Activated CD4-positive, alpha-beta memory T cell treated with anti-CD3 and anti-CD28 coated beads, Interleukin-2, amount 10 ng/mL, durations not matched to agents 7 days and 5 days (primary cell): ENCODE measurements at regions not wholly inside any gene's neighbourhood (a gene's known extent, or its start where the extent isn't known, plus 50 kb on each side); places are given as distances from the start of the nearest gene placed in this dataset.

ENCODE experiments used
- CTCF ChIA-PET: fragments of 350-600 bp; sonication (Branson Sonifier 250); formaldehyde crosslinking; loops from one replicate; lab custom pipeline; 2021; ENCODE audit warnings: antibody characterized with exemption, inconsistent platforms; lab: Charles Lee
- POLR2A ChIA-PET: fragments of 350-600 bp; sonication (Branson Sonifier 250); formaldehyde crosslinking; loops from one replicate; lab custom pipeline; 2021; ENCODE audit warnings: antibody characterized with exemption; lab: Charles Lee
- DNase-seq: peaks from one replicate; pipeline ENCODE4 v3.0.0-alpha.2; 2020
- H3K27ac Mint-ChIP-seq: one replicate; pipeline ENCODE4 v1.8.0; 2021; ENCODE audit warnings: mild to moderate bottlenecking, mixed read lengths
- H3K27me3 Mint-ChIP-seq: one replicate; pipeline ENCODE4 v1.8.0; 2021; ENCODE audit warnings: mixed read lengths
- H3K36me3 Mint-ChIP-seq: one replicate; pipeline ENCODE4 v1.8.0; 2021; ENCODE audit warnings: low read depth, mixed read lengths
- H3K4me1 Mint-ChIP-seq: one replicate; pipeline ENCODE4 v1.8.0; 2021; ENCODE audit warnings: mixed read lengths
- H3K4me3 Mint-ChIP-seq: one replicate; pipeline ENCODE4 v1.8.0; 2021; ENCODE audit warnings: mild to moderate bottlenecking, mixed read lengths
- H3K9me3 Mint-ChIP-seq: one replicate; pipeline ENCODE4 v1.8.0; 2021; ENCODE audit warnings: mixed read lengths

DNA sequence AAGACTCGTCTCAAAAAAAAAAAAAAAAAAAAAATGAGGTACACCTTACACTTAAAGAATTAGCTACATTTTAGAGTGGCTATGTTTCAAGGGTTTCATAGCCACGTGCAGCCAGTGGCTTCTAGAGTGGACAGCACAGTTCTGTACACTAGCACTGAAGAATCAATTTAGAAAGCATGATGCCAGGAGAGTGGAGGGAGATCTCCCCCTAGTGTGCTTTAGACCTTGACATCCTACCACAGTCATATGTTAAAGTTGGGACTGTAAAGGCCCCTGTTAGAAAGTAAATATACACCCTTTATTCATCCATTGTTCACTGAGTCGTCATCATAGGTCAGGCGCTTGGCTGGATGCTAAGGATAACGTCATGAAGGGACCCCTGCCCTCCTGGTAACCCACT, 179.4 kb downstream of the QDPR start:
- no peak overlapping the region for H3K4me3 Mint-ChIP-seq
- H3K4me1 Mint-ChIP-seq, result peaks cover 23% of the 10 kb centered on the region
- no peaks in the 10 kb centered on the region for H3K36me3 Mint-ChIP-seq
- no peak for DNase-seq
- H3K27ac Mint-ChIP-seq, result no peak overlapping the region
- CTCF ChIA-PET, result interaction anchor here (0.8 kb wide), 1 partner anchor 140 kb away, joined by 3 read pairs; no protein-coding TSS in a partner anchor
- POLR2A ChIA-PET, result no interaction called here
- no peaks in the 10 kb centered on the region for H3K9me3 Mint-ChIP-seq
- H3K27me3 Mint-ChIP-seq, result peaks cover 14% of the 10 kb centered on the region

DNA sequence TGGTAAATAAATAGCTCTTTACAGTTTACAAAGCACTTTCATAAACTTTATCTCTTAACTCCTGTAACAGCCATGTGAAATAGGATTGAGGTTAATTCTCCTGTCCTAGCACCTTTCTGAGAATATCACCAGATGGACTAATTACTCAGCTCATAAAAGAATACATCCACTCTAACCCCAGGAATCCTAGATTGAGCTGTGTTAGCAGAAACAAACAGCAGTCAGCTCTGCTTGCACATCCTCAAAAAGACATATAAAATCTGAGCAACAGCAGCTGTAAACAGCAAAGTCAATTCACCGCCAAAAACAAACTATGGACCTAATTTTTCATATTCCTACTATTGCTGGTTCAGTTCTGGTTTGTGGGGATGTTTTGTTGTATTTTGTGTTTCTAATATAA, 182.8 kb downstream of the QDPR start:
- H3K9me3 Mint-ChIP-seq, result no peaks in the 10 kb centered on the region
- peaks cover 8% of the 10 kb centered on the region for H3K4me1 Mint-ChIP-seq
- H3K36me3 Mint-ChIP-seq, result no peaks in the 10 kb centered on the region
- H3K27ac Mint-ChIP-seq, result no peak overlapping the region
- peaks cover 9% of the 10 kb centered on the region for H3K27me3 Mint-ChIP-seq
- DNase-seq, result no peak
- POLR2A ChIA-PET, result interaction anchor here (1.0 kb wide), 1 partner anchor 9 kb away, joined by 4 read pairs; no protein-coding TSS in a partner anchor
- H3K4me3 Mint-ChIP-seq, result no peak overlapping the region
- CTCF ChIA-PET, result interaction anchor here (1.6 kb wide), 1 partner anchor 120 kb away, joined by 4 read pairs; no protein-coding TSS in a partner anchor

DNA sequence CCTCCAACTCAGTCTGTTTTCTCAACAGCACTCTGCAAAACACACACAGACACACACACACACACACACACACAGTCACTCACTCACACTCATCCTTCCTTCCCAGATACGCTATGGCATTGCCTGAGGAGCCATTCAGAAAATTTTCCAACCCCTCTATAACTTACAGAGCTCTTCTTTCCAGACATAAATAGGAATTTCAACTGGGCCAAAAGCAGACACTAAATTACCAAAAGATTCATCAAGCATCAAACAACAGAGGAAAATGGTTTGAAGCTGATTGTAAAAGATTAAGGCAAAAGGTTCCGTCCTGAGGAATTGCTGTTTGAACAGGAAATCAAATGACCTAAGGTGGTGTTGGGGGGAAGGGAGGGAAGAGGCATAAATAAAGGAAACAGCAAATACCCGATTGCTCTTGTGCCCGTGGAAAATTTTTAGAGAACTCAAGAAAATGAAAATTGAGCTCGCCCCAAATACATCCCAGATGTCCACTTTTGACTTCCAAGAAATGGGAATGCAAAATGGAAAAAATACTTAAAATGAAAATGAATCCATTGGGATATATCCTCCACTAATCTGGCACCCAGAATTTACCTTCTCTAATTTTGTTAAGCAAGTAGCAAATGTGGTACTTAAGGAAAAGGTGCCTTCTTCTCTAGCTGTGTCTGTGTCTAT, 183.6 kb downstream of the QDPR start:
- ChIA-PET CTCF (interaction anchor here (1.6 kb wide), 1 partner anchor 120 kb away, joined by 4 read pairs; no protein-coding TSS in a partner anchor), POLR2A (interaction anchor here (1.0 kb wide), 1 partner anchor 8 kb away, joined by 4 read pairs; no protein-coding TSS in a partner anchor)
- peaks cover 8% of the 10 kb centered on the region for H3K27me3 Mint-ChIP-seq
- no peak for DNase-seq
- no peak overlapping the region for H3K27ac Mint-ChIP-seq
- H3K36me3 Mint-ChIP-seq, result no peaks in the 10 kb centered on the region
- peaks cover 8% of the 10 kb centered on the region for H3K4me1 Mint-ChIP-seq
- no peaks in the 10 kb centered on the region for H3K9me3 Mint-ChIP-seq
- H3K4me3 Mint-ChIP-seq, result no peak overlapping the region

DNA sequence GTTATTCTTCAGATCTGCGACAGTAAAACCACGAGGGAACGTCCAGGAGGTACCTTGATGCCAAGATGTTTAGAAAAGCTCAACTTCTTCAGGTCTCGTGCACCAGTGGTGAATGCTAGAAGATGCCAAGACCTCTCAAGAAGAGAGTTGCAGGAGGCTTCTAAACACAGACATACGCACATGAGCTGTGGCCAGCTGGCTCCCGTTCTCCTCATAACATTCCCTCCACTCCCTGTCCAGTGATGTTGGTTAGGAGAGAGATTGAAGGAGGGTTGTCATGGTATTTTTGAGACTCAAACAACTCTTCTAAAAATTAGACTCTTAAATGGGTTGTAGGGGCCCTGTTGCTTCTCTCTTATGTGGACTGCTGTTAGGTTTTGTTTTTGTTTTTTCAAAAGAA, 184.3 kb downstream of the QDPR start:
- peaks cover 5% of the 10 kb centered on the region for H3K27me3 Mint-ChIP-seq
- no peak for DNase-seq
- H3K27ac Mint-ChIP-seq, result no peak overlapping the region
- ChIA-PET POLR2A (no interaction called here), CTCF (no interaction called here)
- peaks cover 8% of the 10 kb centered on the region for H3K4me1 Mint-ChIP-seq
- no peaks in the 10 kb centered on the region for H3K9me3 Mint-ChIP-seq
- H3K4me3 Mint-ChIP-seq, result no peak overlapping the region
- no peaks in the 10 kb centered on the region for H3K36me3 Mint-ChIP-seq

DNA sequence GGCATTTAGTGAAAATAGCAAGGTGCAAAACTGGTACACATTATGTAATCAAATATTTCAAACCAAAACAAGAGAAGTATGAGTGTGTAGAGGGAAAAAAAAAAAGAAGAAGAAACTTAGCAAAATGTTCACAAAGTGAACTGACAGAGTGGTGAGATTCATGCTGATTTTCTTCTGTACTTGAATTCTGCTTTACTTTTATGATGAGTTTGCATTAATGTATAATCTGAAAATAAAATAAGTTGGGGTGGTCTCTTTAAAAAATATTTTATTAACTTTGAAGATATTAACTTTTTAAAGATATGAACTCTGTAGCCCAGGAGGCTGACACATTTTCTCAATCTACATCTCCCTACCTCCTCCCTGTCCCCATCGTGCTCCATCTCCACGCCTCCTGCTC, 185.1 kb downstream of the QDPR start:
- no peak for DNase-seq
- ChIA-PET POLR2A (no interaction called here), CTCF (no interaction called here)
- no peaks in the 10 kb centered on the region for H3K9me3 Mint-ChIP-seq
- no peak overlapping the region for H3K4me3 Mint-ChIP-seq
- H3K4me1 Mint-ChIP-seq, result peaks cover 8% of the 10 kb centered on the region
- H3K36me3 Mint-ChIP-seq, result no peaks in the 10 kb centered on the region
- H3K27ac Mint-ChIP-seq, result no peak overlapping the region
- H3K27me3 Mint-ChIP-seq, result peaks cover 5% of the 10 kb centered on the region

DNA sequence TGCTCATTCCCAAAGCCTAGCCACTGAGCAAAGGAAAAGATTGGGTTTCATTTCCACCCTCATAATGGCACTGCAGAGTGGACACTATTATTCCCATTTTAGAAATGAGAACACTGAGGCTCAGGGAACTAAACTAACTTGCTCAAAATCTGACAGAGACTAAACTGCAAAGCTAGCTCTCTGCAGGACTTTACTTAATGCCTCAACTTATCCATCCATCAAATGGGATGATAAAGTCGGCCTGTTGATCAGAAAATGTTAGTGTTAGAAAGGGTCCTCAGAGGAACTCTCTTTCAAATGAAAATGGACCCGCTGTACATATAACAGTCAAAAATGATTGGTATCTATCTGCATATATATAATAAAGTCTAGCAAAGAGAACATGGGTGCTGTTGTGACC, 186.8 kb downstream of the QDPR start:
- H3K4me3 Mint-ChIP-seq, result no peak overlapping the region
- CTCF ChIA-PET, result interaction anchor here (0.6 kb wide), 4 partner anchors 9 to 482 kb away, joined by 4 to 6 read pairs (median 4); no protein-coding TSS in a partner anchor
- H3K27me3 Mint-ChIP-seq, result peaks cover 3% of the 10 kb centered on the region
- no peak for DNase-seq
- peaks cover 8% of the 10 kb centered on the region for H3K4me1 Mint-ChIP-seq
- no peak overlapping the region for H3K27ac Mint-ChIP-seq
- H3K36me3 Mint-ChIP-seq, result no peaks in the 10 kb centered on the region
- H3K9me3 Mint-ChIP-seq, result no peaks in the 10 kb centered on the region
- POLR2A ChIA-PET, result no interaction called here

DNA sequence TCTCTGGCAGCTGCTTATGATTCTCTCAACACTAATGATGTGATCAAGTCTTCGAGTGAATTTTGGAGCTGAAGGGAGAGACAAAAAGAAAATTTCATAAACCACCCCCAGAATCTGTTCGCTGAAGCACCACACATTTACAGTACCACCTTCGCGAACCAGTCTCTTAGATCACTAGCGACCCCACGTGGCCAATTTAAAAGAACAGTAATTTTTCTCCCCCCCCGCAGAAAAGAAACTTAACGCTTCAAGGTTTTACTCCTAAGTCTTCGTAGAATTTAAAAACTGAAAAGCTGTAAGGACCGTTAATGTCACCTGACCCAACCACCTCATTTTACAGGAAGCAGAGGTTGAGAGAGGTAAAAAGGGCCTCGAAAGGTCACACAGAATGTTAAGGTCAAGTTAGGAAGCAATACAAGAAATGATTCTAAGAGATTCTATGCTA, 187.5 kb downstream of the QDPR start:
- ChIA-PET CTCF (interaction anchor here (0.6 to 1.5 kb wide), 10 partner anchors 9 to 483 kb away, joined by 3 to 6 read pairs (median 4); no protein-coding TSS in a partner anchor), POLR2A (no interaction called here)
- Mint-ChIP-seq H3K4me3 (no peak overlapping the region), H3K4me1 (peaks cover 8% of the 10 kb centered on the region), H3K36me3 (no peaks in the 10 kb centered on the region), H3K27me3 (peaks cover 3% of the 10 kb centered on the region), H3K9me3 (no peaks in the 10 kb centered on the region), H3K27ac (no peak overlapping the region)
- DNase-seq, result peak; percentile 37

DNA sequence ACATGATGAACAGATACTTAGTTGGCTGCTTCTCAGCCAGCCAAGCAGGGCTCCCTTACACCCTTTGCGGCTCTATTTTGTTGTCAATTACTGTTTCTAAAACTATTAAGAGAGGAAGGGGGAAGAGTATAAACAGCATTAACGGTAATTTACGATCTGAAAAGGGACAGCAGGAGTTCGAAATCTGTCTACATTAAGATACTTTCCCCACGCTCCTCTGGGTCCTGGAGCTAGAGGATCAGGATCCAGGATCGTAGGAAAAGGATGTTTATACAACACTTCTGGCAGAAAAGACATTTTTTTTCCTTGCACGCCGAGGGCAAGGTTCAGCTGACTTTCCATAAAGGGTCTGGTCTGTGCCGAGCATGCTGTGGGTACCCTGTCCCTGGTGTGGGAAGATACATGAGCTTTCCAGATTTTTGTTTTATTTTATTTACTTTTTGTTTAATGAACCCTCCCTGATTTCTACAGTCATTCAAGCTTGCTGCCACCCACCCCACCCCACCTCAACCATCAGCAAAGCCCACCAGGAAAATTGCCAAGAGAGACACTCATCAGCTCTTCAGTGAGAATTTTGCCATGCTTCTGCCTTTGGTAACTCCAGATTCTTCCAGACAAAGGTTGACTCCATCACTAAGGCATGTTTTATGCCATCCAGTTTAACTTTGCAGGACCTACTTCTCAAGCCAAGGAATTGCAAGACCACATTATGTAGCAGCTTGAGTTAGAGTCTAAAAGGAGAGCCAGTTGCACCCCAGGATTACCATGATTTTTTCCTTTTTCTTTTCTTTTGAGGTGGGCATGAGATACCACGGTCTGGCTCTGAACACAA, 188.1 kb downstream of the QDPR start:
- Mint-ChIP-seq H3K4me1 (peaks cover 8% of the 10 kb centered on the region), H3K36me3 (no peaks in the 10 kb centered on the region), H3K27me3 (peaks cover 3% of the 10 kb centered on the region), H3K9me3 (no peaks in the 10 kb centered on the region), H3K4me3 (no peak overlapping the region), H3K27ac (no peak overlapping the region)
- ChIA-PET POLR2A (no interaction called here), CTCF (interaction anchor here (0.8 to 1.5 kb wide), 7 partner anchors 10 to 131 kb away, joined by 3 to 5 read pairs (median 3); no protein-coding TSS in a partner anchor)
- DNase-seq, result no peak

DNA sequence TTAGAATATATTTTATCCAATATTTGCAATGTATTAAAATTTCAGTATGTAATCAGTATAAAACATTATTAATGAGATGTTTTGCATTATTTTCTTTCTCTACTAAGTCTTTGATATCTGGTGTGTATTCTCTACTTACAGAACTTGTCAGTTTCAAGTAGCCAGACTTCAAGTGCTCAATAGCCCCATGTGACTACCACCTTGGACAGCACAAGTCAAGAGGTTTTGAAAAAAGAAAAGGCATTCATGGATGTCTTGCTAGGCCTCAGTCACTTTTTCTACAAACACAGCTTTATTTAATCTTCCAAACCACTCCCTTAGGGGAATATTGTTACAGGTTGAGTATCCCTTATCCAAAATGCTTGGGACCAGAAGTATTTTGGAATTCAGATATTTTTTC, 189.4 kb downstream of the QDPR start:
- Mint-ChIP-seq H3K4me1 (peaks cover 8% of the 10 kb centered on the region), H3K9me3 (no peaks in the 10 kb centered on the region), H3K36me3 (no peaks in the 10 kb centered on the region), H3K4me3 (no peak overlapping the region), H3K27ac (no peak overlapping the region), H3K27me3 (peaks cover 3% of the 10 kb centered on the region)
- no peak for DNase-seq
- CTCF ChIA-PET, result interaction anchor here (1.3 kb wide), 1 partner anchor 125 kb away, joined by 4 read pairs; no protein-coding TSS in a partner anchor
- POLR2A ChIA-PET, result interaction anchor here (1.1 kb wide), 1 partner anchor 8 kb away, joined by 3 read pairs; no protein-coding TSS in a partner anchor

DNA sequence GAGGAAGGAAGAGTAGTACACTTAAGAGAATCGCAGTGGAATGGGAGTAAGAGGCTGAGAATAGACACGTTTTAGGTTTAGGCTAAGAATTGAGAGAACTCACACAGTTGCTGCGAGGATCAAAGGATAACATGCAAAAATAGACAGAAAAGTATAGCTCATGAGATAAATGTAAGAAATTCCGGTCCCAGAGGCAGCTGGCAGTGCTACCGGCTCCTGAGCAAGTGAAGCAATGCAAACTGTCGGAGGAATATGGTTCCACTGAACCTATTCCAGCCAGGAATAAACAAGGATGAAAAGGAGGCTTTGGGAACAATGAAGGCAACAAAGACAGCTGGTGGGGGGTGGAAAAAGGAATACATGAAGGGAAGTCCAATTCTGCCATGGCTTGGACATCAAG, 191.8 kb downstream of the QDPR start:
- CTCF ChIA-PET, result no interaction called here
- Mint-ChIP-seq H3K4me3 (no peak overlapping the region), H3K27me3 (peaks cover 2% of the 10 kb centered on the region)

DNA sequence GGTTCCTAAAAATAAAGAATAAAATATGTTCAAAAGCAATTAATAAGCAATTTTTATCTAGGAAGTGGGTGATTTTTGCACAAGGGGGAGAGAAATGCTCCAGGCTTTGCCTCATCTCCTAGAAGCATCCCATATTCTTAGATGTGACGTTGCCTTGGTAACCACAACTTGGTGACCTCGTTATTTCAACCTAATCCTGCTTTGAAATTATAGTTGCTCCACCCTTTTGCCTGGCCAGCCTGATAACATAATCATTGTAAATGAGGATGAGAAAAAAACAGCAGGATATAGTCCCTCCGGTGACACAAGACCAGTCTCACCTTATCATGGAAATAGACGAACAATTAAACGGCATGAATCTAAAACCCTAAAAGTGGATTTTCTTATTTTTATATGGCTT, 194.4 kb downstream of the QDPR start:
- CTCF ChIA-PET, result no interaction called here
- Mint-ChIP-seq H3K4me1 (no peaks in the 10 kb centered on the region), H3K9me3 (no peaks in the 10 kb centered on the region), H3K4me3 (no peak overlapping the region), H3K27ac (no peak overlapping the region), H3K36me3 (no peaks in the 10 kb centered on the region), H3K27me3 (peaks cover 2% of the 10 kb centered on the region)
- no peak for DNase-seq
- POLR2A ChIA-PET, result no interaction called here

More for the DNA sequence above, 191.8 kb downstream of the QDPR start:
- POLR2A ChIA-PET, result interaction anchor here (1.7 kb wide), 1 partner anchor 9 kb away, joined by 4 read pairs; no protein-coding TSS in a partner anchor
- no peaks in the 10 kb centered on the region for H3K36me3 Mint-ChIP-seq
- H3K9me3 Mint-ChIP-seq, result no peaks in the 10 kb centered on the region
- H3K4me1 Mint-ChIP-seq, result peaks cover 8% of the 10 kb centered on the region
- no peak for DNase-seq
- no peak overlapping the region for H3K27ac Mint-ChIP-seq

DNA sequence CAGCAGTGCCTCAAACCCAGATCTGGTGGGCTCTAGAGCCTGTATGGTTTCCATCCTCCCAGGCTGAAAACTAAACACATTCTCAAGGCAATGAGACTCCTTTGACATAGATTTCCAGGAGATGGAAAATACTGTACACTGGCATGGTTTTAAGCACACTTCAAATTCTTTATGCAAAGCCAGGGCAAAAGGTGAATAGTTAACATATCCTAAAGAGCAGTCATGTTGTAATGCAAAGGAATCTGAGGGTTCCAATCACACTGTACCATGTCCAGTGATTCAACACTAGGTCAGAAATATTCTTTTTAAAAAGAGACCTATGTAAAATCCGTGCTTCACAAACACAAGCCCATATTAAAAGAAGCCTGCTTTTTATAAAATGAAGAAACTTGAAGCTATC, 195.3 kb downstream of the QDPR start:
- Mint-ChIP-seq H3K36me3 (no peaks in the 10 kb centered on the region), H3K4me3 (no peak overlapping the region), H3K9me3 (no peaks in the 10 kb centered on the region), H3K27me3 (peaks cover 2% of the 10 kb centered on the region), H3K27ac (no peak overlapping the region), H3K4me1 (no peaks in the 10 kb centered on the region)
- CTCF ChIA-PET, result no interaction called here
- POLR2A ChIA-PET, result no interaction called here
- no peak for DNase-seq

DNA sequence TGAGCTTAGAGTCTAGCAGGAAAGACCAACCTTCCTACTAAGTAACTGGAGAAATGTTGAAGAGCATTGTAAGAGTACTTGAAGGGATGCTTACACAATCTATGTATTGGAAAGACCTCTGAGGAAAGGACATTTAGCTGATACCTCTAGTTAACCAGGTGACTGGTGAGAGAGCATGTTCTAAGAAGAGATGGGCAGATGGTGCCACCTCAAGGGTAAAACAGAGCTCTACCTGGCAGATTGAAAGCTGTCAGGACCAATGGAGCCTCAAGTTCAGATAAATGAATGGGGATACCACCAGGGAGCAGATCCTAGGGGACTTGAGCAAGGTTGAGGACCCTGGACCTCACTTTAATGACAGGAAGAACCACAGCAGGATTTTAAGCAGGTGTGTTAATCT, 196.4 kb downstream of the QDPR start:
- H3K4me1 Mint-ChIP-seq, result no peaks in the 10 kb centered on the region
- ChIA-PET CTCF (interaction anchor here (0.6 kb wide), 1 partner anchor 9 kb away, joined by 5 read pairs; no protein-coding TSS in a partner anchor), POLR2A (no interaction called here)
- peaks cover 2% of the 10 kb centered on the region for H3K27me3 Mint-ChIP-seq
- DNase-seq, result no peak
- no peaks in the 10 kb centered on the region for H3K36me3 Mint-ChIP-seq
- H3K9me3 Mint-ChIP-seq, result no peaks in the 10 kb centered on the region
- H3K4me3 Mint-ChIP-seq, result no peak overlapping the region
- H3K27ac Mint-ChIP-seq, result no peak overlapping the region
